OCI-LY3 (cell line): ENCODE measurements at regions not wholly inside any gene's neighbourhood (a gene's known extent, or its start where the extent isn't known, plus 50 kb on each side); places are given as distances from the start of the nearest gene placed in this dataset.

Experiments used
- H2AFZ ChIP-seq: fragments of 200-600, 300-600 bp; shearing (Covaris generic); 2 replicates; pipeline ENCODE4 v1.6.0; 2014; ENCODE audit warnings: antibody characterized with exemption, low read depth, low read length
- H3K27ac ChIP-seq: fragments of 200-600, 300-600 bp; sonication (generic); 2 replicates; pipeline ENCODE4 v1.5.1; 2014; ENCODE audit warnings: mild to moderate bottlenecking, low read length, moderate library complexity, mixed read lengths
- H3K27me3 ChIP-seq: fragments of 200-600, 300-600 bp; sonication (generic); 2 replicates; pipeline ENCODE4 v1.6.1; 2014; ENCODE audit warnings: low read depth, low read length, mixed read lengths
- H3K36me3 ChIP-seq: fragments of 200-600, 300-600 bp; sonication (generic); replicated peaks from 2 replicates; pipeline ENCODE3; 2014; ENCODE audit warnings: low read depth, low read length, mixed read lengths
- H3K4me1 ChIP-seq: fragments of 300-600, 200-600 bp; sonication (generic); 2 replicates; pipeline ENCODE4 v1.6.1; 2014; ENCODE audit warnings: low read length, mixed read lengths
- H3K4me2 ChIP-seq: fragments of 200-600, 300-600 bp; sonication (generic); 2 replicates; pipeline ENCODE4 v1.6.1; 2014; ENCODE audit warnings: low read length, mixed read lengths
- H3K4me3 ChIP-seq: fragments of 300-600, 200-600 bp; sonication (generic); 2 replicates; pipeline ENCODE4 v1.5.1; 2014; ENCODE audit warnings: antibody characterized with exemption, mild to moderate bottlenecking, low read length, moderate library complexity
- H3K79me2 ChIP-seq: fragments of 300-600, 200-600 bp; shearing (Covaris generic); 2 replicates; pipeline ENCODE4 v1.6.1; 2014; ENCODE audit warnings: mild to moderate bottlenecking, low read length, mixed read lengths
- H3K9ac ChIP-seq: fragments of 300-600, 200-600 bp; shearing (Covaris generic); 2 replicates; pipeline ENCODE4 v1.6.0; 2014; ENCODE audit warnings: mild to moderate bottlenecking, low read length, moderate library complexity
- H3K9me3 ChIP-seq: fragments of 200-600, 300-600 bp; shearing (Covaris generic); 2 replicates; pipeline ENCODE4 v1.6.1; 2014; ENCODE audit warnings: low read length, mixed read lengths; ENCODE audit not compliant: insufficient read depth
- H4K20me1 ChIP-seq: fragments of 200-600, 300-600 bp; sonication (generic); 2 replicates; pipeline ENCODE4 v1.6.1; 2016; ENCODE audit warnings: low read length, mixed read lengths; ENCODE audit not compliant: insufficient read depth
- CTCF ChIP-seq: fragments of 200-600, 300-600 bp; sonication (generic); IDR thresholded peaks from 2 replicates; pipeline ENCODE4 v1.5.1; 2014; ENCODE audit warnings: antibody characterized with exemption, low read length, low read depth
- EZH2phosphoT487 ChIP-seq: fragments of 200-600 bp; shearing (Covaris generic); IDR thresholded peaks from 2 replicates; pipeline ENCODE4 v1.6.1; 2018; ENCODE audit warnings: antibody characterized with exemption, mixed run types, low read depth

GRCh38 chr2:16253291-16253690 lies 312.9 kb downstream of the MYCN start:
- Histone ChIP-seq H4K20me1 (no peaks in the 10 kb centered on the region), H3K4me1 (peaks cover 5% of the 10 kb centered on the region), H3K36me3 (no peaks in the 10 kb centered on the region), H3K9ac (no peak overlapping the region), H3K4me2 (no peak overlapping the region), H2AFZ (no peak overlapping the region), H3K27ac (no peak overlapping the region), H3K9me3 (no peaks in the 10 kb centered on the region), H3K27me3 (peaks cover 31% of the 10 kb centered on the region), H3K79me2 (no peaks in the 10 kb centered on the region), H3K4me3 (no peak overlapping the region)
- TF ChIP-seq CTCF (no peak), EZH2phosphoT487 (no peak)

GRCh38 chr2:16252891-16253290 lies 312.5 kb downstream of the MYCN start:
- no peak overlapping the region for H2AFZ ChIP-seq

GRCh38 chr2:16252251-16252650 lies 311.9 kb downstream of the MYCN start:
- Histone ChIP-seq H3K4me2 (no peak overlapping the region), H3K4me1 (no peaks in the 10 kb centered on the region; the same call in 1 of the 2 replicates), H2AFZ (no peak overlapping the region), H3K27me3 (peaks cover 26% of the 10 kb centered on the region), H3K79me2 (no peaks in the 10 kb centered on the region), H3K9me3 (no peaks in the 10 kb centered on the region), H3K27ac (no peak overlapping the region), H3K9ac (no peak overlapping the region), H4K20me1 (no peaks in the 10 kb centered on the region), H3K36me3 (no peaks in the 10 kb centered on the region), H3K4me3 (no peak overlapping the region)
- no peak for TF ChIP-seq CTCF
- no peak for TF ChIP-seq EZH2phosphoT487

More at GRCh38 chr2:16252891-16253290, 312.5 kb downstream of the MYCN start:
- no peak overlapping the region for H3K27ac ChIP-seq
- no peaks in the 10 kb centered on the region for H3K9me3 ChIP-seq
- no peak overlapping the region for H3K4me3 ChIP-seq
- no peaks in the 10 kb centered on the region for H3K79me2 ChIP-seq
- no peaks in the 10 kb centered on the region for H4K20me1 ChIP-seq
- H3K27me3 ChIP-seq, result peaks cover 27% of the 10 kb centered on the region
- H3K4me2 ChIP-seq, result no peak overlapping the region
- no peaks in the 10 kb centered on the region for H3K36me3 ChIP-seq
- H3K9ac ChIP-seq, result no peak overlapping the region
- TF ChIP-seq CTCF (no peak), EZH2phosphoT487 (no peak)
- peaks cover 5% of the 10 kb centered on the region for H3K4me1 ChIP-seq

GRCh38 chr2:16251511-16252225 lies 311.3 kb downstream of the MYCN start:
- Histone ChIP-seq H3K27me3 (peaks cover 26% of the 10 kb centered on the region), H3K4me2 (no peak overlapping the region), H3K36me3 (no peaks in the 10 kb centered on the region), H3K4me1 (no peaks in the 10 kb centered on the region), H3K79me2 (no peaks in the 10 kb centered on the region), H3K9ac (no peak overlapping the region), H3K4me3 (no peak overlapping the region), H2AFZ (no peak overlapping the region), H3K27ac (no peak overlapping the region), H4K20me1 (no peaks in the 10 kb centered on the region), H3K9me3 (no peaks in the 10 kb centered on the region)
- TF ChIP-seq CTCF (no peak), EZH2phosphoT487 (no peak)
